HCT116 (cell line): ENCODE measurements at regions not wholly inside any gene's neighbourhood (a gene's known extent, or its start where the extent isn't known, plus 50 kb on each side); places are given as distances from the start of the nearest gene placed in this dataset.

Experiments
- ATAC-seq: fragments of 200-7000 bp; cut with Tn5 transposase; 2 replicates; pipeline ENCODE4 v1.9.1; 2020; ENCODE audit warnings: mild to moderate bottlenecking, moderate library complexity
- BruUV-seq: library from RNA; stranded (reverse); fragments of 400-500 nt; replicated peaks from 2 replicates; lab custom pipeline; 2021; lab: Mats Ljungman, UMichigan
- CTCF ChIA-PET: fragments of 300-600 bp; sonication (Branson Sonifier 250); formaldehyde crosslinking; loops from one replicate; lab custom pipeline; 2021; ENCODE audit warnings: antibody characterized with exemption; lab: Charles Lee
- POLR2A ChIA-PET: fragments of 300-600, 350-600 bp; sonication (Branson Sonifier 250); formaldehyde crosslinking; loops from one replicate; lab custom pipeline; 2021; ENCODE audit warnings: antibody characterized with exemption; lab: Charles Lee
- RAD21 ChIA-PET, 2 experiments: fragments of 300-600 bp; sonication (Branson Sonifier 250); formaldehyde crosslinking; loops; one replicate each; lab custom pipeline; 2023; ENCODE audit warnings: low total read pairs in 2 of 2; ENCODE audit not compliant: uncharacterized antibody in 2 of 2, unreplicated experiment in 2 of 2, low non-redundant PET in 1 of 2; lab: Charles Lee
- DNase-seq: peaks from one replicate; pipeline ENCODE4 v3.0.0-alpha.2; 2010; ENCODE audit warnings: low read depth, low spot score
- H2AFZ ChIP-seq: fragments of 200-600 bp; shearing (Covaris generic), sonication (generic); 2 replicates; pipeline ENCODE4 v1.6.1; 2017; ENCODE audit warnings: low read depth, mixed run types, mixed read lengths, antibody characterized with exemption, low read length; ENCODE audit not compliant: poor library complexity, severe bottlenecking
- H3K27ac ChIP-seq: 2 replicates; pipeline ENCODE4 v1.5.1; 2012; ENCODE audit warnings: low read depth, low read length
- H3K27me3 ChIP-seq: fragments of 200-600 bp; sonication (generic); 2 replicates; pipeline ENCODE4 v1.6.1; 2016; ENCODE audit warnings: mixed run types, low read length, mixed read lengths; ENCODE audit not compliant: insufficient read depth
- H3K36me3 ChIP-seq, 2 experiments: fragments of 200-500 bp in 1 of 2; fragments of 200-600 bp in 1 of 2; sonication (Bioruptor generic) in 1 of 2; sonication (generic) in 1 of 2; 2 replicates each; pipeline versions ENCODE4 v1.5.1 to v1.6.1; 2014 to 2016; ENCODE audit warnings: low read length in 2 of 2, inconsistent platforms in 1 of 2, mixed read lengths in 1 of 2, mixed run types in 1 of 2; ENCODE audit not compliant: insufficient read depth in 2 of 2, control insufficient read depth in 1 of 2
- H3K4me1 ChIP-seq, 2 experiments: fragments of 200-600 bp in 1 of 2; sonication (generic) in 1 of 2; 2 replicates each; pipeline versions ENCODE4 v1.5.1 to v1.6.1; 2012 to 2017; ENCODE audit warnings: low read length in 2 of 2, inconsistent platforms in 1 of 2, mild to moderate bottlenecking in 1 of 2, mixed read lengths in 1 of 2, mixed run types in 1 of 2, moderate library complexity in 1 of 2; ENCODE audit not compliant: insufficient read depth in 2 of 2, control insufficient read depth in 1 of 2
- H3K4me2 ChIP-seq: fragments of 200-600 bp; sonication (generic); 2 replicates; pipeline ENCODE4 v1.6.1; 2017; ENCODE audit warnings: mixed run types, low read length, mixed read lengths
- H3K4me3 ChIP-seq, 2 experiments: fragments of 200-600 bp in 1 of 2; sonication (generic) in 1 of 2; replicated peaks in 1 of 2; 2 replicates each; pipeline ENCODE4 v1.5.1; 2011 to 2016; ENCODE audit warnings: low read length in 2 of 2, control low read depth in 1 of 2, low read depth in 1 of 2, mild to moderate bottlenecking in 1 of 2, mixed read lengths in 1 of 2, mixed run types in 1 of 2
- H3K79me2 ChIP-seq: fragments of 200-600 bp; sonication (generic); 2 replicates; pipeline ENCODE4 v1.6.1; 2017; ENCODE audit warnings: mild to moderate bottlenecking, mixed run types, low read length, moderate library complexity, mixed read lengths; ENCODE audit not compliant: insufficient read depth
- H3K9ac ChIP-seq: fragments of 200-600 bp; sonication (generic); 2 replicates; pipeline ENCODE4 v1.6.1; 2016; ENCODE audit warnings: low read length, mixed read lengths
- H3K9me2 ChIP-seq: fragments of 200-600 bp; sonication (generic), shearing (Covaris generic); 2 replicates; pipeline ENCODE4 v1.6.1; 2017; ENCODE audit warnings: mixed run types, mild to moderate bottlenecking, moderate library complexity; ENCODE audit not compliant: insufficient read depth
- H3K9me3 ChIP-seq, 2 experiments: fragments of 200-500 bp in 1 of 2; fragments of 200-600 bp in 1 of 2; sonication (Bioruptor generic) in 1 of 2; sonication (generic) in 1 of 2; 2 replicates each; pipeline ENCODE4 v1.6.1; 2014 to 2017; ENCODE audit warnings: low read length in 2 of 2, mixed read lengths in 2 of 2, inconsistent platforms in 1 of 2, low read depth in 1 of 2, mild to moderate bottlenecking in 1 of 2, mixed run types in 1 of 2, moderate library complexity in 1 of 2; ENCODE audit not compliant: control insufficient read depth in 1 of 2, insufficient read depth in 1 of 2
- H4K20me1 ChIP-seq: fragments of 200-600 bp; sonication (generic), shearing (Covaris generic); 2 replicates; pipeline ENCODE4 v1.6.1; 2017; ENCODE audit warnings: mixed run types, mild to moderate bottlenecking, moderate library complexity; ENCODE audit not compliant: insufficient read depth
- RAD21 ChIP-seq: IDR thresholded peaks from 2 replicates; pipeline ENCODE4 v1.6.1; 2012; ENCODE audit warnings: low read depth, mild to moderate bottlenecking
- SP1 ChIP-seq: IDR thresholded peaks from 2 replicates; pipeline ENCODE4 v1.6.1; 2012; ENCODE audit warnings: low read depth
- YY1 ChIP-seq: IDR thresholded peaks from 2 replicates; pipeline ENCODE4 v1.6.1; 2011; ENCODE audit warnings: low read length, low read depth, moderate library complexity, mild to moderate bottlenecking; ENCODE audit not compliant: insufficient replicate concordance; ENCODE audit errors: extremely low read depth
- intact Hi-C: fragments of 100-400 bp; cut with micrococcal nuclease; formaldehyde crosslinking; loops from 2 replicates; pipeline ENCODE4 v1.10.0; 2022
- TF ChIP-seq, protein P1 (sequence below): IDR thresholded peaks from 2 replicates; pipeline ENCODE4 v1.6.1; 2012; ENCODE audit warnings: low read depth
- TF ChIP-seq, protein P2 (sequence below): IDR thresholded peaks from 2 replicates; pipeline ENCODE4 v1.6.1; 2012
- TF ChIP-seq, protein P3 (sequence below), 3 experiments: fragments of 200-600 bp in 1 of 3; sonication (generic) in 1 of 3; IDR thresholded peaks in 2 of 3; conservative IDR thresholded peaks in 1 of 3; 2 replicates each; pipeline ENCODE4 v1.5.1; 2012 to 2017; ENCODE audit warnings: low read depth in 2 of 3, low read length in 2 of 3, antibody characterized with exemption in 1 of 3, borderline replicate concordance in 1 of 3, control low read depth in 1 of 3, mild to moderate bottlenecking in 1 of 3, mixed read lengths in 1 of 3, mixed run types in 1 of 3, moderate library complexity in 1 of 3; ENCODE audit not compliant: insufficient read depth in 1 of 3

- TF ChIP-seq, protein P1, sequence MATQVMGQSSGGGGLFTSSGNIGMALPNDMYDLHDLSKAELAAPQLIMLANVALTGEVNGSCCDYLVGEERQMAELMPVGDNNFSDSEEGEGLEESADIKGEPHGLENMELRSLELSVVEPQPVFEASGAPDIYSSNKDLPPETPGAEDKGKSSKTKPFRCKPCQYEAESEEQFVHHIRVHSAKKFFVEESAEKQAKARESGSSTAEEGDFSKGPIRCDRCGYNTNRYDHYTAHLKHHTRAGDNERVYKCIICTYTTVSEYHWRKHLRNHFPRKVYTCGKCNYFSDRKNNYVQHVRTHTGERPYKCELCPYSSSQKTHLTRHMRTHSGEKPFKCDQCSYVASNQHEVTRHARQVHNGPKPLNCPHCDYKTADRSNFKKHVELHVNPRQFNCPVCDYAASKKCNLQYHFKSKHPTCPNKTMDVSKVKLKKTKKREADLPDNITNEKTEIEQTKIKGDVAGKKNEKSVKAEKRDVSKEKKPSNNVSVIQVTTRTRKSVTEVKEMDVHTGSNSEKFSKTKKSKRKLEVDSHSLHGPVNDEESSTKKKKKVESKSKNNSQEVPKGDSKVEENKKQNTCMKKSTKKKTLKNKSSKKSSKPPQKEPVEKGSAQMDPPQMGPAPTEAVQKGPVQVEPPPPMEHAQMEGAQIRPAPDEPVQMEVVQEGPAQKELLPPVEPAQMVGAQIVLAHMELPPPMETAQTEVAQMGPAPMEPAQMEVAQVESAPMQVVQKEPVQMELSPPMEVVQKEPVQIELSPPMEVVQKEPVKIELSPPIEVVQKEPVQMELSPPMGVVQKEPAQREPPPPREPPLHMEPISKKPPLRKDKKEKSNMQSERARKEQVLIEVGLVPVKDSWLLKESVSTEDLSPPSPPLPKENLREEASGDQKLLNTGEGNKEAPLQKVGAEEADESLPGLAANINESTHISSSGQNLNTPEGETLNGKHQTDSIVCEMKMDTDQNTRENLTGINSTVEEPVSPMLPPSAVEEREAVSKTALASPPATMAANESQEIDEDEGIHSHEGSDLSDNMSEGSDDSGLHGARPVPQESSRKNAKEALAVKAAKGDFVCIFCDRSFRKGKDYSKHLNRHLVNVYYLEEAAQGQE = no peak
- TF ChIP-seq SP1 = no peak
Observed at GRCh38 chr4:162502109-162502508, 338.3 kb upstream of the FSTL5 start (continued).

DNA sequence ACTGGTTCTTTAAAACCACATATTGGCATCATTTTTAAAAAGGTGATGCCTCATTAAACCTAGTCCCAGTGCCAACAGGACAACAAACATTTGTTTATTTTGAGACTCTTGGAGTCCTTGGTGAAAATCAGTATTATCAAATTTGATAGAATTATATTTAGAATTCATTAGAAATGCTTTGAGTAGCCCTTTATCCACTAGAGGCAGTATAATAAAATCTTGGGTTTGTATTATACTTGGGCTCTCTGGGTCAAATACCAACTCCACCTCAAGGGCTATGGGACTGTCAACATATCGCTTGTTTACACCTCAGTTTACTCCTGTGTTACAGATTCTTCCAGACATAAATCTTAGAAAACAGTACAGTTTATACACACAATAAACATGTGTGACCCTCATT, 335.7 kb upstream of the FSTL5 start:
- ATAC-seq = peak; percentile 82
- CTCF ChIA-PET = interaction anchor here (1.1 to 5.3 kb wide), 2 partner anchors 460 to 538 kb away, joined by 3 to 21 read pairs; no protein-coding TSS in a partner anchor

More for the DNA sequence above, 335.7 kb upstream of the FSTL5 start:
- H3K27me3 ChIP-seq = no peaks in the 10 kb centered on the region
- no peak overlapping the region for H3K4me3 ChIP-seq
- no peaks in the 10 kb centered on the region for H3K36me3 ChIP-seq
- H3K9me2 ChIP-seq = no peaks in the 10 kb centered on the region
- ChIA-PET RAD21 (no interaction called here), POLR2A (no interaction called here)
- H3K27ac ChIP-seq = no peak overlapping the region
- H3K9ac ChIP-seq = no peak overlapping the region
- no peaks in the 10 kb centered on the region for H3K9me3 ChIP-seq
- intact Hi-C loops = loop anchor here (5.0 kb wide), 1 partner anchor 833 kb away; the partner anchor contains the start of gene NPY1R
- no peaks in the 10 kb centered on the region for H4K20me1 ChIP-seq
- H3K4me2 ChIP-seq = no peak overlapping the region
- H3K79me2 ChIP-seq = no peaks in the 10 kb centered on the region
- BruUV-seq = no TSS peak
- H2AFZ ChIP-seq = peak overlapping the region; percentile 62
- no peaks in the 10 kb centered on the region for H3K4me1 ChIP-seq
- DNase-seq = no peak
- TF ChIP-seq RAD21 = peak; percentile 33
- TF ChIP-seq, protein P2, sequence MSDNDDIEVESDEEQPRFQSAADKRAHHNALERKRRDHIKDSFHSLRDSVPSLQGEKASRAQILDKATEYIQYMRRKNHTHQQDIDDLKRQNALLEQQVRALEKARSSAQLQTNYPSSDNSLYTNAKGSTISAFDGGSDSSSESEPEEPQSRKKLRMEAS = no peak
- TF ChIP-seq SP1 = no peak
- TF ChIP-seq, protein P1 = no peak
- TF ChIP-seq, protein P3, sequence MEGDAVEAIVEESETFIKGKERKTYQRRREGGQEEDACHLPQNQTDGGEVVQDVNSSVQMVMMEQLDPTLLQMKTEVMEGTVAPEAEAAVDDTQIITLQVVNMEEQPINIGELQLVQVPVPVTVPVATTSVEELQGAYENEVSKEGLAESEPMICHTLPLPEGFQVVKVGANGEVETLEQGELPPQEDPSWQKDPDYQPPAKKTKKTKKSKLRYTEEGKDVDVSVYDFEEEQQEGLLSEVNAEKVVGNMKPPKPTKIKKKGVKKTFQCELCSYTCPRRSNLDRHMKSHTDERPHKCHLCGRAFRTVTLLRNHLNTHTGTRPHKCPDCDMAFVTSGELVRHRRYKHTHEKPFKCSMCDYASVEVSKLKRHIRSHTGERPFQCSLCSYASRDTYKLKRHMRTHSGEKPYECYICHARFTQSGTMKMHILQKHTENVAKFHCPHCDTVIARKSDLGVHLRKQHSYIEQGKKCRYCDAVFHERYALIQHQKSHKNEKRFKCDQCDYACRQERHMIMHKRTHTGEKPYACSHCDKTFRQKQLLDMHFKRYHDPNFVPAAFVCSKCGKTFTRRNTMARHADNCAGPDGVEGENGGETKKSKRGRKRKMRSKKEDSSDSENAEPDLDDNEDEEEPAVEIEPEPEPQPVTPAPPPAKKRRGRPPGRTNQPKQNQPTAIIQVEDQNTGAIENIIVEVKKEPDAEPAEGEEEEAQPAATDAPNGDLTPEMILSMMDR (IDR thresholded peaks at IDR 0.05 in 2 of 3, conservative IDR thresholded peaks at IDR 0.05 in 1 of 3; ENCODE audit: borderline replicate concordance in 1 of 3, insufficient read depth in 1 of 3, low read depth in 2 of 3, low read length in 2 of 3) = peak in 2 of 3 experiments; percentile 33 to 55; a peak in 4 of 6 replicates
- no peak for TF ChIP-seq YY1
